ENCODE measurements at regions not wholly inside any gene's neighbourhood (a gene's known extent, or its start where the extent isn't known, plus 50 kb on each side); places are given as distances from the start of the nearest gene placed in this dataset.

DNA sequence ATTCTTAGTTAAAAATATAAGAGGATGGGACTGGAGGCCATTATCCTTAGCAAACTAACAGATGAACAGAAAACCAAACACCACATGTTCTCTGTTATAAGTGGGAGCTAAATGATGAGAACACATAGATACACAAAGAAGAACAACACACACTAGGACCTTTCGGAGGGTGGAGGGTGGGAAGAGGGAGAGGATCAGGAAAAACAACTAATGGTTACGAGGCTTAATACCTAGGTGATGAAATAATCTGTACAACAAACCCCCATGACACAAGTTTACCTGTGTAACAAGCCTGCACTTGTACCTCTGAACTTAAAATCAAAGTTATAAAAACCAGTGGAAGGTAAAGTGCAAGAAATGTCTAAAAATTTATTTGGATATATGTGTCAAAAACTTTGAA, 1047.4 kb upstream of the C9orf72 start:
- TF ChIP-seq, protein P1, sequence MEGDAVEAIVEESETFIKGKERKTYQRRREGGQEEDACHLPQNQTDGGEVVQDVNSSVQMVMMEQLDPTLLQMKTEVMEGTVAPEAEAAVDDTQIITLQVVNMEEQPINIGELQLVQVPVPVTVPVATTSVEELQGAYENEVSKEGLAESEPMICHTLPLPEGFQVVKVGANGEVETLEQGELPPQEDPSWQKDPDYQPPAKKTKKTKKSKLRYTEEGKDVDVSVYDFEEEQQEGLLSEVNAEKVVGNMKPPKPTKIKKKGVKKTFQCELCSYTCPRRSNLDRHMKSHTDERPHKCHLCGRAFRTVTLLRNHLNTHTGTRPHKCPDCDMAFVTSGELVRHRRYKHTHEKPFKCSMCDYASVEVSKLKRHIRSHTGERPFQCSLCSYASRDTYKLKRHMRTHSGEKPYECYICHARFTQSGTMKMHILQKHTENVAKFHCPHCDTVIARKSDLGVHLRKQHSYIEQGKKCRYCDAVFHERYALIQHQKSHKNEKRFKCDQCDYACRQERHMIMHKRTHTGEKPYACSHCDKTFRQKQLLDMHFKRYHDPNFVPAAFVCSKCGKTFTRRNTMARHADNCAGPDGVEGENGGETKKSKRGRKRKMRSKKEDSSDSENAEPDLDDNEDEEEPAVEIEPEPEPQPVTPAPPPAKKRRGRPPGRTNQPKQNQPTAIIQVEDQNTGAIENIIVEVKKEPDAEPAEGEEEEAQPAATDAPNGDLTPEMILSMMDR (IDR thresholded peaks at IDR 0.05; ENCODE audit: low read length): no peak
- TF ChIP-seq EZH2 (optimal IDR thresholded peaks at IDR 0.05; ENCODE audit: low read depth, low read length): no peak
